Renal pelvis (tissue), 1 donor: ENCODE measurements at regions not wholly inside any gene's neighbourhood (a gene's known extent, or its start where the extent isn't known, plus 50 kb on each side); places are given as distances from the start of the nearest gene placed in this dataset.
A peak's percentile ranks its signal among the peaks of the same experiment; 100 is the strongest.

ENCODE experiments used
- DNase-seq: peaks from one replicate; pipeline ENCODE4 v3.0.0-alpha.2; 2013

DNA sequence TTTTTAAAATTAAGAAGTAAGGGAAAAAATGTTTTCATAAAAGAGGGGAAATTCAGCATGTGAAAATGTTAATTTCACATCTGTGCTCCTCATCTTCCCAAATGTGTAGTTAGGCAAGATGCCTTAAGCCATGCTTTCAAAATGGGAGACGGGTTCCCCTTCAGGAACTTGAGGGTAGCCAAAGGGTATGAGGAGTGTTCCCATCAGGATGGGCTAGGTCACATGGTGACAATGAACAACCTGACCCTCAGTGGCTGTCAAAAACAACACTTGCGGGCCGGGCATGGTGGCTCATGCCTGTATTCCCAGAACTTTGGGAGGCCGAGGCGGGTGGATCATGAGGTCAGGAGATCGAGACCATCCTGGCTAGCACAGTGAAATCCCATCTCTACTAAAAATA, 178.0 kb downstream of the ACTL7B start:
- DNase-seq, result no peak

DNA sequence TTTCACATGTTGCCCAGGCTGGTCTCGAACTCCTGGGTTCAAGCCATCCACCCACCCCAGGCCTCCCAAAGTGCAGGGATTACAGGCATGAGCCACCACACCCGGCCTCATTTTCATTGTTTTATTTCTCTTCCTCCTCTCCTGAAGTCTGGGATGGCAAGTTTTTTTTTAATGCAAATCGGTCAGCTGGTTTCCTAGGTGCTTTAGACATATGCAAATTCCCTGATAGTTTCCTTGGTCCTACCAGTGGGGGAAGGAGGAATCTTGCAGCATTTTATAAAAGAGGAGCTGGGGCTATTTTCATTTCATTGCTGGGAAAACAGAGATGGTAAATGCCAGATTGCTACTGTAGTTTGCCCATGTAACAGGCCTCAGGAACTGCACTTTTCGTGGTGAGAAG, 179.4 kb downstream of the ACTL7B start:
- no peak for DNase-seq

DNA sequence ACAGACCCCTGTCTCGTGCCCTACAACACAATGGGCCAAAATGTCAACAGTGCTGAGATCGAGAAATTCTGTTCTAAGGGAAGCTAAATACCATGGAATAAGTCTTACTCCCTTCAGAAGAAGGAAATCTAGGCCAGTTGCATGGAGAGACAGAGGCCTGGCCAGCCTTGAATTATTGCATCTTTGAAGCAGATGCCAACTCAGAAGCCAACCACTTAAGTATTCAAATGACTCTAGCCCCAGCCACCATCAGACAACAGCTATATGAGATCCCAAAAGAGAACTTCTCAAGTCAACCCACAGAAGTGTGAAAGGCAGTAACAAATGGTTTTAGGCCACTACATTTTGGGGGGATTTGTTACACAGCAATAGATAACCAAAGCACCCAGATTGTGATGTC, 180.1 kb downstream of the ACTL7B start:
- DNase-seq, result no peak

DNA sequence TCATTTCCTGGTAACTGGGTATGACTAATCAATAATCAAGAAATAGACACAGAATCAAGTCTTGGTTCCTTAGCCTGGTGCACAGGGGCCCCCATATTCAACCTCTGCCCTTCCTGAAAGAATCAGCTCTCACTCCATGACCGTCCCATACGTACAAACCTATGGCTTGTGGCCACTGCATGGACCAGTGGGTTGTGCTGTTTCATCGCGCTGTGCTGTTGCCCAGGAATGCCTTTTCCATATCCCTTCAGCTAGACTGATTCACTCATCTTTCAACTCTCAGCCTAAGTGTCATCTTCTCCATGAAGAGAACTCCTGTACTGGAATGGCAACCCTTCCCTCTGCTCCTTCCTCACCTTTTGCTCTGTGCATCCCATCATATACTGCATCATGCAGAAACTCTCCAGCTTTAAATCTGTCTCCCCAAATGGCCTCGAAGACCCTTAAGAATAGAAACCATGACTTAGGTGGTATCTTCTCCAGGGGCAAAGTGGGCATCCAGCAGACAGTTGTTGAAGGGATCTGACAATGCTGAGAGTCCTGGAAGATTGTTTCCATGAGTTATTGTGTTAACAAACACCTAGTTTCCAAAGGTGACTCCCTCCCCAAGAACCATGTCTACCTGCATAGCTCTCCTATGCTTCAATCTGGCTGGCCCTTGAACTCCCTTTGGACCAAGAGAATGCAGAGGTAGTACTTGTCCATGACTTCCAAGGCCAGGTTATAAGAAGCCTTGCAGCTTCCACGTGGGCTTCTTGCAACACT, 180.8 kb downstream of the ACTL7B start:
- no peak for DNase-seq

DNA sequence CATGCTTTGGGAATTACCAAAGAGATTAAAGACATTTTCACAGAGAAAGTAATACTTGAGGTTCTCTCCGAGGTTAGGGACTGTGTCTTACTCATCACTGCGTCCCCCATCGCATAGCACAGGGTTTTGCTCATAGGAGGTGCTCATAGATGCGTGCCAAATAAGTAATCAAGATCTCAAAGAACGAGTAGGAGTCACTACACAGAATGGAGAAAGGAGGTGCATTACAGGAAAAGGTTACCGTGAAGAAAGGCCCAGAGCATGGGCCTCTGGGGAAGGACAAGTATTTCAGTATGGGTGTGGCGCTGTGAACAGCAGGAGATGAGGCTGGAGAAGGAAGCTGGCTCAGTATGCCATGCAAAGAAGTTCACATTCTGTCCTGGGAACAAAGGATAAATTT, 182.4 kb downstream of the ACTL7B start:
- DNase-seq, result no peak

DNA sequence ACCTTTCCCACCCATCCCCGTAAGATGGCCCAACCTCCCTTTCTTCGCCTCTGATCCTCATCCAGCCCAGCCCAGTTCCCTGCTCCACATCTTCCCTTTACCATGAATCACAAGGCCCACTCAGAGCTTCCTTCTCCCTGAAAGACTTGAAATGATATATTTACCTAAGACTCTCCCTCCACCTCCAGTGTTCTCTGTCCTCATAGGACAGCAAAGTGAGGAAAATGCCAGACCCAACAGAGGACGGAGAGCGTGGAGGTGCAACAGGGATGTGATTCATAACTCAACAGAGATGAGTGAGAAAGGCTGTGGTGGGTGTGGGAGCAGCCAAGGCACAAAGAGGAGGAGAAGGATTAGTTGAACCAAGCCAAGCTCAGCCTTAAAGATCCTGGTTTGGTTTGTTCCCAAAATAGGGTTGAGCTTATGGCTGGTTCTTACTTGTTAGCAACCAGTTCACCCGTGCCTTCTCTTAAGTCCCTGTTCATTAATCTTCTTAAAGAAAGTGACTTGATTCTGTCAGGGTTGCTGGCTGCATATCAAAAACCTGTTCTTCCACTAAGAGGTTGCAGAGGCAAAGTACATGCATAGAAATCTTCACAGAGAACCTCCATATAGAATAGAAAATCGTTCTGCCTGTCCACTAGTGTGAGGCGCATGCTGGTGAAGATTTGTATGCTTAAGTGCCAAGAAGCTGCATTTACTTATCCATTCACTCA, 183.2 kb downstream of the ACTL7B start:
- no peak for DNase-seq

DNA sequence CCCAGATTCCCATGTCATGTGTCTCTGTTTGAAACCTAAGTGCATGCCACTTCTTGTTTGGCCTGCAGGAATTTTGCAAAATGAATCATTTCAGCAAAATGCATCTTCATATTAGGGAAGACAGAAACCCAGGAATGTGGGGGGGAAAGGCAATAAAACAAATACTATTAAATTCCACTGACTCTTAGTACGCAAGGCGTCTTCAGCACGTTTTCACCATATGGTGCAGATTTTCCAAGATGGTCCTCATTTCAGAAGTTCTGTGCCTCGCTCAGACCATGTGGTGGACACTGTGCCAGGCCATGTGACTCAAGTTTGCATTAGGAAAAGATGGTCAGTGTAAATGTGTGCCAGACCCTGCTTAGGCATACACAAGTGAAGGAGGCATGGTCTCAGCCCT, 184.0 kb downstream of the ACTL7B start:
- DNase-seq, result no peak

DNA sequence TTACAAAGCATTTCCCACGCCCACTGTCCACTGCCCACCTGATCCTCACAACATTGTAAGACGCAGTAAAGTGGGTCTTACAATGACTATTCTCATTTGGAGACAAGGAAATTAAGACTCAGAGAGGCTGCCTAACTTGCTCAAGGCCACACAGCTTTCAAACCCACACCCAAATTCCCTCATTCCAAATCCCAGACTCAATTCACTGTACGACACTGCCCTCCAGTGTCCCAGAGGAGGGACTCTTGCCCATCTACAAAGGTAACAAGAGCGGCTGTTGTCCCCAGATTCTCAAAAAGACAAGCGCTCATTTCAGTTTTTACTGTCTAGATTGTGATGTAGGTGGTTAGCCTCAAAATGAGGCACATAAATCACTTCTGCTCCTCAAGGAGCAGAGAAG, 184.6 kb downstream of the ACTL7B start:
- DNase-seq, result no peak

DNA sequence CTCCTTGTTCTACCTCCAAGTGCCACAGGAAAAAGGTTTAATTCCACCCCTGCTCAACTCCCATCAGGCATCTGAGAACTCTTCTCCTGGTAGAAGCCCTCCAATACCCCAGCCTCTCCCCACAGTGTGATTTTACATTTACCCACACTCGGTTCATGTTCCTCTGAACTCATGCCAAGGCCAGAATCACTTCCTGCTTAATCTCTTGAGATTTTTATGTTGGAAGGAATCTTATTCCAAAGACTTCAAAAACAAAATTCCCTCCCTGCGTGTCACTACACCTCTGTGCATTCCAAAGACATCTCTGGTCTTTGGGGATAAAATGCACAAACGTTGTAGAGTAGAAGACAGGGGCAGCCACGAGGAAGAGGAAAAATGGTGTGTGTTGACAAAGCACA, 186.8 kb downstream of the ACTL7B start:
- no peak for DNase-seq

DNA sequence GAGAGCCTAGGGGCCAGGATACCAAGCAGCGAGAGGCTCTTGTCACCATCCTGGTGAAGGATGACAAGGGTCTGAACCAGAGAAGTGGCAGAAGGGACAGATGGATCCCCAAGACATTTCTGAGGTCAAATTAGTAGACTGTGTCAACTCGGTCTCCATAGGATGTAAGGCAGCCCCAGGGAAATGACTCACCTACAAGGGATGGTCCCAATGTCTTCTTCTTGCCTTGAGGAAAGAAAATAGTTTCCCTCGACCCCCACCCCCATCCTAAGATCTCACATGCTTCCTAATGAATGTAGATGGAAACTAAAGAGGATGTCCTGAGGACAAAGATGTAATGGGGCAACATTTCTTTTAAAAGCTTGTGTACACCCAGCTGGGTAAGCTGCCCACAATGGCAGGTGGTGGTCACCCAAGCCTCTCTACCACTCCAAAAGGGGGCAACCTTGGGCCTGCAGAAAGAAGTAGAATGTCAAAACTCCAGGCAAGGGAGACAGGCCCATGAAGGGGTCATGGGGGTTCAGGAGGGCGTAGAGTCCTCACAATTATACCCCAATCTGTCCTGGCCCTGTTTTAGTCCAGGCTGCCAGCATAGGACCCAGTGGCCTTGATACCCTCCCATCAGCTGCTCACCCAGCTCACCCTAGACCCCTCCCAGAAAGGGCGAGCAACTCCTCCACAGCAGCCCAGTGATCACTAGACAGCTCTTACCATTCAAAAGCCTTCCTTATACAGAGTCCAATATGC, 187.4 kb downstream of the ACTL7B start:
- no peak for DNase-seq

DNA sequence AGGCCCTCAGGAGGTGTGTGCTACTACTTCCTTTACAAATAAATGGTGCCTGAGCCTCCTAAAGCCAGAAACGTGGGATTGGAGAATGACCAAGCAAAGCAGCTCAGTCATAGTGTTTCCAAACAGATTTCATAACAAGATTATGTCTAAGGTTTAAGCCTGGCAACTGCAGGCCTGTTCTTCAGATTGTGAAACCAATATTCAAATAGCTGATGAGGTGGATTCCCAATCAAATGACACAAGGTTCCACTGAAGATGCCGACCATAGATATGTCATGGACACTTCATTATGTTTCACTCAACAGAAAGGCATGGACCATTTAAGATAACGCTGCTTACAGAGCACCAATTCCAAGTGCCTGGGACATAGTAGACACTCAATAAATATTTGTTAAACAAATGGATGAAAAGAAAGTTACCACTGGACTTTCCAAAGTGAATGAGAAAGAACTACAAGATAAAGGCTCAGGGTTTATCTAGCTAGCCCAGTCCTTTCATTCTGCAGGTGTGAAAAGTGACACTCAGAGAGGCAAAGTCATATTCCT, 189.5 kb downstream of the ACTL7B start:
- no peak for DNase-seq

DNA sequence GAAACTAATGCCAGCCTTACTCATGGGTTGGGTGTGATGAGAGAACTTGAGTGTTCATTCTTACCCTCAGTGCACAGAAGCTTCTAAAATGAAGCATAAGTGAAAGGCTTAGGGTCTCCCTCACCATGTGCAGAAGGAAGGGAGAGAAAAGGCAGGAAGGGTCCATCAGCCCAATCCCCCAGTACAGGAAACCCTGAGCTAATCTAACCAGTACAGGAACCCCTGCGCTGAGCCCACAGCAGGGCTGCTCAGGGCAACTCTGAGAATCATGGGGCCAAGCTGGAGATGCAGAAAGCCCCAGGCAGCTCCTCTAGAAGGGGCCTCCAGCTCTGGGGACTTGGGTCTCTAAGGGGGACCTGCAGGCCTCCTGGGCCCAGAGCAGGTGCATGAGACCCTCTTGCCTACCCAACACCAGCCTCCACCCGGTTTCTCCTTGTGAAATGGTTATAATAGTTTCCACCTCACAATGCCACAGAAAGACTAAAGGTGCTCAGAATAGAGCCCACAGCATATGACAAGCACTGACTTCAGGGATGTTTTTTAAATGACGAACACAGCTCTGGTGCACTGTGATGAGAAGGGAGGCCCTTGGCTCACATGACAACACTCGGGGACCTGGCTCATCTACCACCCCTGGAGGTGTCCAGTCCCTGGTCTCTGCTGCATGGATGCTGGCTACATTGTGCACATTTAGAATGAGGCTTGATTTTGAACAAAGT, 190.1 kb downstream of the ACTL7B start:
- DNase-seq, result no peak

DNA sequence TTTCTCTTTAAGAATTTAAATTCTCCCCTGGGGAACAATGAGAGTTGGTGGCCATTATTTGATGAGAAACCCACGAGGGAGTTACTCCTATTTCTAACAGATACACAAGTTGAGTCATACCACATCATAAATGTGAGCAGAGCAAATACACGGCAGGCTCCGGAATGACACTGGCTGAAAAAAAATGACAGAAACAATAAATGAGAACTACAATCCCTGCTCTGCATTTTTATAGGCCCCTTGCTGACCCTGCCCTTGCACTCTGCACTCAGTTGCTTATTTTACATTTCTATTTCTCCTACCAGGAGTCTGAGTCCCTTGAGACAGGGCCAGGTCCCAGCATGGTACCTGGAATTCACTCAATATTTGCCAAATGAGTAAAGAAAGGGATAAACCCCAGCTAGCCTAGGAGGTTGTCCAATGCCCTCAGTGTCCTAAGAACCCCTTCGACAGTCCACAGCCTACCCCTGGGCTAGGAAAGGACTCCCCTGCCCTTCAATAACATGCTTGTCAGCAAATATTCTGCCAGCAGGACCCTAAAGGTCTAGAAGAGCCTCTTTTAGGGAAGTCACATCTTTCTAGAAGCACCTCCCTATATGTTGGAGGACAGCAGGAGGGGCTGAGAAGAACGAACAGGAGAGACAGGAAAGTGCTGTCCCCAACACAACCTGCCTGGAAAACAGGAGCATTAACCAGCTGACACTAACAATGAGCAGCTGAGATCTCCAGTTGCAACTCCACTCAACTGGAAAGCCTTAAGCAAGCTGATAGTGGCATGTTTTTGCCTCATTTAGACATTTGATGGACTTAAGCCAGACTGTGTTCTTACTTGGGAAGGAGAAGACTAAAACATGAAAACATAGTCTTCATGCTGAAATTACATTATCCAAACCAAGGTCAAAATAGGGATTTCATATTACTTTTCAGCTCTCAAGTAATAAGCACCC, 191.2 kb downstream of the ACTL7B start:
- peak; percentile 33 for DNase-seq

DNA sequence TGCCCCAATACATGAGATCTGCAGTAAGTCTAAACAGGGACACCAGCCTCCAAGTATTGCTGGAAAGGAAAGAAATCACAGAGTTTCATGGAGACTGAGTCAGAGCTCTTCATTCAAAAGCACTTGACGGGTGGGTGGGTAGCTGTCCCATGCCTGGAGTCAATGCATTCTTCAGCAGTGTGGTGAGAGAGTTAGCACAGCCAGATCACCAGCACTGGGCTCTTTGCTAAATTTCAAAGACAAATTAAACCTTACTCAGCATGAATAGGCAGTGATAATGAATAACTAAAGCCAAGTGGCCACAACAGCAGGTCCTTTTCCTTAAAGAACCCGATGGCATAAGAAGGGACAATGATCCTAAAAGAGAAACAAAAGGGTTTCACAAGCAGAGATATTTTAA, 192.4 kb downstream of the ACTL7B start:
- DNase-seq, result no peak

DNA sequence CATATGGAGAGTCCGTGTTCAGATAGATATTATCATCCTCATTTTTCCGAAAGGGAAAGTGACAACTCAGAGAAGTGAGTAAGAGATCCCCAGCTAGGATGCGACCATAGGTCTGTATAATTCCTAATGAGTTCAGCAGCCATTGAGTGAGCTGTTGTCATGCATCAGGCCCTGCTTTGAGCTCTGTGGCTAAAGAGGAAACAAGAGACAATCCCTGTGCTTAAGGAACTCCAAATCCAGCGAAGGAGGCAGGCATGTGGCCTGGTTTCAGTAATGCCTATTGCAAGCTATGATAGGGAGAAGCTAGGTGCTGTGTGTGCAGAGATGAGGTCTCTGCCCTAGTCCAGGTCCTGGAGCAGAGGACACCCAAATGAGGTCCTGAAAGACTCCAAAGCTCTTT, 192.8 kb downstream of the ACTL7B start:
- no peak for DNase-seq

DNA sequence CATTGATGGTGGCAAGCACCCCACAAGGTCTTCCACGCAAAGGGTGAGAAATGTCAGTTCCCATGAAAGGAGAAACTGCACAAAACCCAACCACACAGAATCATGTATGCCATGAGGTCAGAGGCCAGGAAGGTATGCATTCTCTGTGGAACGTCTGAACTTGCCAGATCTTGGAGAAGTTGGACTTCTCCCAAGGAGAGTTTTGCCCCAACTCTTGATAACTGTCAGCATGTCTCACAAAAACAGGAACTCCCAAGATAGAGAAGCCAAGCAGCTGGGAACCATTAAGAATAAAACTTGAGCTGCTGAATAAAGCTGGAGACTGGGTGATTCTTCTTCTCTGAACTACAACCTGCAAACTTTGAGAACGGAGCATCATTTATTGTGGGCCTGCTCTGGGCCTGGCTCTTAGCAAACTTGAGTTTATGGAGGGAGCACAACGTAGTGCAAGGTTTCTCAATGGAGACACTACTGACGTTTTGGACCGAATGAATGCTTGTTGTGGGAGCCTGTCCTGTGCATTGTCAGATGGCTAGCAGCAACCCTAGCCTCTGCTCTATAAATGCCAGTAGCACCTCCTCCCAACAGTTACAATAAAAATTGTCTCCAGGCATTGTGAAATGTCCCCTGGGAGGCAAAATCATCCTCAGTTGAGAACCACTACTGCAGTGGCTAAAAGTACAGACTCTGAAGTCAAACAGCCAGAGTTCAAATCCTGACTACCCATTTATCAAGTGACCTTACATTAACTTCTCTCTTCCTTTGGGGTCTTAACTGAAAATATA, 193.5 kb downstream of the ACTL7B start:
- no peak for DNase-seq

DNA sequence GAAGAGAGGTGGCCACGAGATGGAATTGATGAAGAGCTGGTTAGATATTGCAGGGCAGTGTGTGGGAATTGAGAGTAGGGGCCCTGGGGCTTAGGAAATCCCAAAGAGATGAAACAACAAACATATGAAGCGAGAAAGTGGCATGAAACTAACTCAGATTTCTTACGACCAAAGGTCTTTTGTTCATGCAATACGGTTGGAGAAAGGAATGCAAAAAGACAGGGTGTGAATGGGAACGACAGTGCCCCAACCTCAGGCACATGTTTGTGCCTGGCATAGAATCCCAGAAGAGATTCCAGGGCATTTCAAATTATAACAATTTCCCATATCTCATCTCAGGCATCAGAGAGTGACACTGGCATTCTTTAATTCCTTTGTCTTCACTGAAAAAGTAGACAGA, 199.2 kb downstream of the ACTL7B start:
- DNase-seq, result no peak

DNA sequence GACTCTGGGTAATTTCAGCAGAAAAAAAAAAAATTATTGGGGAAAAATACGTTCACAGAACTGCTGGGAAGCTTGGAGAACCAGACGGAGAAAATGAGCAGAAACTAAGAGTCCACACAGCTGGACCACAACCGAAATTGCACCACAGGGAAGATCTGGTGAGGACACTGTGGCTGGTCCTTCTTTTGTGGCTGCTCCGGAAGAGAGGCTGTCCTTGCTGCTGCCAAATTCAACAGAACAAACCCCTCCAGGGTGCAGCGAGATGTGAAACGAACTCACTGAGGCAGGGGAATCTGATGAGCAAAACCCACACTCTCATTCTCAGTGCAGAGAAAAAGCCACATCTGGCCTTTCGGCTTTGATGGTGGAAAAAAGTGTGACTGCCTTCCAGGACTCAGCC, 200.0 kb downstream of the ACTL7B start:
- no peak for DNase-seq

DNA sequence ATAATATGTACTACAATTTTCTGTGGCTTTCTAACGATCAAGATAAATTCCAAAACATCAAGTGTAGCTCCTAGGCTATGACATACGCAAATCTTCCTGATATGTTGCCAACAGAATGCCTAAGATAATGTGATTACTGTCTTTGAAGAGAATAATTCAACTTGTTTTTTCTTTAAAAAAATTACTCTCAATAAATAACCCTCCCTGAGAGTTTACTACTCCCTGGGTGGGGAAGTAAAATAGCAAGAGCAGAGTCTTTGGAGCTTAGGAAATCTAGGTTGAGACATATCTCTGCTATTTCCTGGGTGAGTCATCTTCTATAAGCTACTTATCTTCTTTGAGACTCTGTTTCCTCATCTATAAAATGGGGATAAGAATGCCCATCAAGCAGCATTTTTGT, 201.2 kb downstream of the ACTL7B start:
- DNase-seq, result no peak

DNA sequence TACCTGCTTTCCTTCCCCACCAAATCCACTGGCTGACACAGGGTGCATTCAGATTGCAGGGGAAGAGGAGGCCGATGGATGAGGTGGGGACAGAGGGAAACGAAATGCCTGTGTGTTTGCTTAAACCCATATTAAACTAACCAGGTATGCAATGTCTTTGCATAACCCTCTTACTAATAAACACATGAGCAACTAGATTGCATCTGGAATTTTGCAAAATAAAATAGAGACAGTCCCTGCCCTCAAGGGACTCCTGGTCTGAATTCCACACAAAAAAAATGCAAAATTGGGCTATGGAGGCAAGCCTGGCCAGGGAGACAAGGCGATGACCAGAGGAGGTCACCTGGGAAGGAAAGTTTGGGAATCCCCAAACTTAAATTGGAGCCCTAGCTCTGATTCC, 202.9 kb downstream of the ACTL7B start:
- DNase-seq, result no peak
